OCI-LY1 (cell line): ENCODE measurements at regions not wholly inside any gene's neighbourhood (a gene's known extent, or its start where the extent isn't known, plus 50 kb on each side); places are given as distances from the start of the nearest gene placed in this dataset.

Experiments used
- CTCF ChIP-seq: fragments of 200-600 bp; sonication (generic), shearing (Covaris generic); IDR thresholded peaks from 2 replicates; pipeline ENCODE4 v1.5.1; 2017; ENCODE audit warnings: mild to moderate bottlenecking, antibody characterized with exemption, low read length, moderate library complexity, mixed read lengths
- EZH2 ChIP-seq: fragments of 200-600 bp; sonication (generic), shearing (Covaris generic); IDR thresholded peaks from 2 replicates; pipeline ENCODE4 v1.8.0; 2017; ENCODE audit warnings: borderline replicate concordance, mixed run types, mild to moderate bottlenecking, antibody characterized with exemption, low read length, moderate library complexity, mixed read lengths

GRCh38 chr3:153028381-153028780, 133.6 kb upstream of the RAP2B start:
- TF ChIP-seq CTCF, result no peak
- TF ChIP-seq EZH2, result no peak
